Right forelimb (tissue), 1 donor: ENCODE measurements at regions not wholly inside any gene's neighbourhood (a gene's known extent, or its start where the extent isn't known, plus 50 kb on each side); places are given as distances from the start of the nearest gene placed in this dataset.
"Not testable (repeated sequence)": the region's sequence is repeated elsewhere in the genome, so short reads cannot be mapped to it uniquely, and the experiment has no call there.

Experiments used
- DNase-seq: peaks from one replicate; pipeline ENCODE4 v3.0.0-alpha.2; 2018

- no peak for DNase-seq
These were observed 194.4 kb upstream of the PTER start for GRCh38 chr10:16242446-16242845.

GRCh38 chr10:16242859-16243613 is 193.8 kb upstream of the PTER start:
- DNase-seq: no peak

- not testable (repeated sequence) for DNase-seq
These were observed 186.7 kb upstream of the PTER start for GRCh38 chr10:16250136-16250535.

GRCh38 chr10:16256336-16256735 is 180.5 kb upstream of the PTER start:
- no peak for DNase-seq

- no peak for DNase-seq
These were observed 178.3 kb upstream of the PTER start for GRCh38 chr10:16258291-16259040.

- no peak for DNase-seq
These were observed 177.1 kb upstream of the PTER start for GRCh38 chr10:16259726-16260125.

- no peak for DNase-seq
These were observed 176.4 kb upstream of the PTER start for GRCh38 chr10:16260388-16260787.

GRCh38 chr10:16271571-16271970 is 165.2 kb upstream of the PTER start:
- no peak for DNase-seq

GRCh38 chr10:16274911-16275310 is 161.9 kb upstream of the PTER start:
- no peak for DNase-seq

GRCh38 chr10:16280595-16280994 is 156.2 kb upstream of the PTER start:
- no peak for DNase-seq

- DNase-seq: no peak
These were observed 144.4 kb upstream of the PTER start for GRCh38 chr10:16292366-16292765.

GRCh38 chr10:16297069-16297468 is 139.7 kb upstream of the PTER start:
- DNase-seq: no peak

- DNase-seq: no peak
These were observed 139.2 kb upstream of the PTER start for GRCh38 chr10:16297642-16298041.

GRCh38 chr10:16304311-16304710 is 132.5 kb upstream of the PTER start:
- no peak for DNase-seq

GRCh38 chr10:16310440-16310839 is 126.4 kb upstream of the PTER start:
- DNase-seq: no peak

- DNase-seq: no peak
These were observed 122.6 kb upstream of the PTER start for GRCh38 chr10:16314259-16314658.

GRCh38 chr10:16316733-16317390 is 119.9 kb upstream of the PTER start:
- no peak for DNase-seq

- DNase-seq: no peak
These were observed 95.2 kb upstream of the PTER start for GRCh38 chr10:16341637-16342036.

GRCh38 chr10:16348891-16349290 is 87.9 kb upstream of the PTER start:
- no peak for DNase-seq

GRCh38 chr10:16352146-16352545 is 84.7 kb upstream of the PTER start:
- DNase-seq: no peak

GRCh38 chr10:16360001-16360400 is 76.8 kb upstream of the PTER start:
- no peak for DNase-seq

- DNase-seq: no peak
These were observed 76.4 kb upstream of the PTER start for GRCh38 chr10:16360425-16360824.

GRCh38 chr10:16361086-16361485 is 75.7 kb upstream of the PTER start:
- no peak for DNase-seq

GRCh38 chr10:16363741-16364140 is 73.1 kb upstream of the PTER start:
- no peak for DNase-seq
